Nephron (organoid): ENCODE measurements at regions not wholly inside any gene's neighbourhood (a gene's known extent, or its start where the extent isn't known, plus 50 kb on each side); places are given as distances from the start of the nearest gene placed in this dataset.
"Not testable (repeated sequence)": the region's sequence is repeated elsewhere in the genome, so short reads cannot be mapped to it uniquely, and the experiment has no call there.

ENCODE experiments used
- H3K27ac Mint-ChIP-seq, 3 experiments: 2 replicates each; pipeline ENCODE4 v1.8.0; 2020; ENCODE audit warnings: mixed read lengths in 3 of 3, mild to moderate bottlenecking in 2 of 3, moderate library complexity in 1 of 3
- H3K27me3 Mint-ChIP-seq: 2 replicates; pipeline ENCODE4 v1.8.0; 2021; ENCODE audit warnings: low read depth, mild to moderate bottlenecking, moderate library complexity, mixed read lengths
- H3K36me3 Mint-ChIP-seq: 2 replicates; pipeline ENCODE4 v1.8.0; 2020; ENCODE audit warnings: low read depth, mixed read lengths
- H3K4me1 Mint-ChIP-seq: 2 replicates; pipeline ENCODE4 v1.8.0; 2020; ENCODE audit warnings: mixed read lengths
- H3K4me3 Mint-ChIP-seq, 3 experiments: 2 replicates each; pipeline ENCODE4 v1.8.0; 2020; ENCODE audit warnings: mild to moderate bottlenecking in 3 of 3, mixed read lengths in 3 of 3, moderate library complexity in 2 of 3
- H3K9me3 Mint-ChIP-seq: 2 replicates; pipeline ENCODE4 v1.8.0; 2020; ENCODE audit warnings: mixed read lengths
- TF ChIP-seq, protein P1 (sequence below), 3 experiments: fragments of 200-600 bp; sonication (generic); IDR thresholded peaks; one replicate each; pipeline ENCODE4 v1.5.0; 2021; ENCODE audit warnings: antibody characterized with exemption in 3 of 3; ENCODE audit not compliant: unreplicated experiment in 3 of 3

DNA sequence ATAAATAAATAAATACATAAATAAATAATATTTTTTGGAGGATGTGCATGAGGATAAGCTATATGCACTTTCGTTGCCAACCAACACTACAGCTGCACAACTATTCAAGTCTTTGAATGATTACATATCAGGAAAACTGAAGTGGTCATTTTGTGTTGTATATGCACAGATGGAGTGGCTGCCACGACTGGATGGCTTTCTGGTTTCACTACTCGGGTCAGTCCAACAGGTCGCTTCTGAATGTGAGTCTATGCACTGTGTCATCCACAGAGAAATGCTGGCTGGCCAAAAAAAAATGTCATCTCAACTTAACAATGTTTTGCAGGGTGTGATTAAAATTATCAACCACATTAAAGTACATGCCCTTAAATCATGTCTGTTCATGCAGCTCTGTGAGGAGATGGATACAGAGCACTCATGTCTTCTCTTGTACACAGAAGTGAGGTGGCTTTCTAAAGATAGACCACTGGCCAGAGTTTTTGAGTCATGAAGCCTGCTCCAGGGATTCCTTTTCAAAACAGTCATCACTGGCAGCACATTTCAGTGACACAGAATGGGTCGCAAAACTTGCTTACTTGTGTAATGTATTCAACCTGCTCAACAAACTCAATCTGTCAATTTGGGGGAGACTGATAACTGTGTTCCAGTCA is 589.8 kb upstream of the CYLC2 start:
- Mint-ChIP-seq H3K4me1 (no peaks in the 10 kb centered on the region), H3K4me3 (no peak overlapping the region)
- TF ChIP-seq, protein P1, sequence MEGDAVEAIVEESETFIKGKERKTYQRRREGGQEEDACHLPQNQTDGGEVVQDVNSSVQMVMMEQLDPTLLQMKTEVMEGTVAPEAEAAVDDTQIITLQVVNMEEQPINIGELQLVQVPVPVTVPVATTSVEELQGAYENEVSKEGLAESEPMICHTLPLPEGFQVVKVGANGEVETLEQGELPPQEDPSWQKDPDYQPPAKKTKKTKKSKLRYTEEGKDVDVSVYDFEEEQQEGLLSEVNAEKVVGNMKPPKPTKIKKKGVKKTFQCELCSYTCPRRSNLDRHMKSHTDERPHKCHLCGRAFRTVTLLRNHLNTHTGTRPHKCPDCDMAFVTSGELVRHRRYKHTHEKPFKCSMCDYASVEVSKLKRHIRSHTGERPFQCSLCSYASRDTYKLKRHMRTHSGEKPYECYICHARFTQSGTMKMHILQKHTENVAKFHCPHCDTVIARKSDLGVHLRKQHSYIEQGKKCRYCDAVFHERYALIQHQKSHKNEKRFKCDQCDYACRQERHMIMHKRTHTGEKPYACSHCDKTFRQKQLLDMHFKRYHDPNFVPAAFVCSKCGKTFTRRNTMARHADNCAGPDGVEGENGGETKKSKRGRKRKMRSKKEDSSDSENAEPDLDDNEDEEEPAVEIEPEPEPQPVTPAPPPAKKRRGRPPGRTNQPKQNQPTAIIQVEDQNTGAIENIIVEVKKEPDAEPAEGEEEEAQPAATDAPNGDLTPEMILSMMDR (IDR thresholded peaks at IDR 0.05; ENCODE audit: unreplicated experiment in 3 of 3), result no peak

DNA sequence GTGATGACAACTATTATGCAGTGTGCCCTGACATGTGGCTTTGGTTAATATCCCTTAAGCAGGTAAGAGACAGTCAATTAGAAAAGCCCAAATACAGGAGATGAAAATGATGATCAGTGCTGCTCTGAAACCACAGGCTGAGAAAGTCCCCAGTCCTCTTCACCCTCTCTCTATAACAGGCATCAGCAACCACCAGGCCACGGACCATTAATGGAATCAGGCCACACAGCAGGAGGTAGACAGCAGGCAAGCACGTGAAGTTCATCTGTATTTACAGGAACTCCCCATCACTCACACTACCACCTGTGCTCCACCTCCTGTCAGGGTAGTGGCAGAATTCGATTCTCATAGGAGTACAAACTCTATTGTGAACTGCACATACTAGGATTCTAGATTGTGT is 591.6 kb upstream of the CYLC2 start:
- no peaks in the 10 kb centered on the region for H3K4me1 Mint-ChIP-seq
- no peak overlapping the region for H3K4me3 Mint-ChIP-seq
- H3K36me3 Mint-ChIP-seq, result no peaks in the 10 kb centered on the region
- no peaks in the 10 kb centered on the region for H3K27me3 Mint-ChIP-seq
- no peak overlapping the region for H3K27ac Mint-ChIP-seq
- TF ChIP-seq, protein P1 (IDR thresholded peaks at IDR 0.05; ENCODE audit: unreplicated experiment in 3 of 3), result no peak
- peaks cover 10% of the 10 kb centered on the region for H3K9me3 Mint-ChIP-seq

More for the DNA sequence above, 589.8 kb upstream of the CYLC2 start:
- Mint-ChIP-seq H3K36me3 (no peaks in the 10 kb centered on the region), H3K9me3 (peaks cover 10% of the 10 kb centered on the region), H3K27ac (no peak overlapping the region), H3K27me3 (no peaks in the 10 kb centered on the region)

DNA sequence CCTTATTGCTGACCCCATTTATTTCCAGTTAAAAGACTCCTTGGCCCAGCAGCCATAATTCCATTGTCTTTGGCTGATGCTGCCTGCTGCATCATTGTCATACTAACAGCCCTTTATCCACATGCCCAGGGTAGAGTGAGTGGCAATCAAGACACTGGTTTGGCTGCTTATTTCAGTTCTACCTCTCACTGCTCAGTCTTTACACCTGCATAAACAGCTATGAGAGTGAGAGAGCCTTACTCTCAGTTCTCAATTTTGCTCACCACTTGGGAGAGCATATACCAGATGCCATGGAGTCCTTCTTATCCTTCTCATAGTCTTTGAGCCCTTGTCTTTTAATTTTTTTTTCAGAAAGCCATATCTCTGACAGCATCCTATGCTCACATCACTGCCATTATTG is 596.9 kb upstream of the CYLC2 start:
- Mint-ChIP-seq H3K27ac (no peak overlapping the region), H3K4me1 (no peaks in the 10 kb centered on the region), H3K36me3 (no peaks in the 10 kb centered on the region), H3K4me3 (no peak overlapping the region), H3K27me3 (no peaks in the 10 kb centered on the region), H3K9me3 (peaks cover under 1% of the 10 kb centered on the region)
- TF ChIP-seq, protein P1 (IDR thresholded peaks at IDR 0.05; ENCODE audit: unreplicated experiment in 3 of 3), result no peak

DNA sequence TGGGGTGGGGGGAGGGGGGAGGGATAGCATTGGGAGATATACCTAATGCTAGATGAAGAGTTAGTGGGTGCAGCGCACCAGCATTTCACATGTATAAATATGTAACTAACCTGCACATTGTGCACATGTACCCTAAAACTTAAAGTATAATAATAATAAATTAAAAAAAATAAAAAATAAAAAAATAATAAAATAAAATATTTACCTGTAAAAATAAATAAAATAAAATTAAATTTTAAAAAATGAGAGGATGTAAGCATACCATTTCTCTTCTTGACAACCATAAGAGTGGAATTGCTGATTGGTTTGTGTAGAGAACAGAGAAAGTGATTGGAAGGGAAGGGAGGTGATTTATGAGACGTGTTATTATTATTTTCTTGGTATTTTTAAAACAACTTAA is 609.5 kb upstream of the CYLC2 start:
- H3K36me3 Mint-ChIP-seq, H3K4me1 Mint-ChIP-seq, H3K4me3 Mint-ChIP-seq: not testable (repeated sequence)

DNA sequence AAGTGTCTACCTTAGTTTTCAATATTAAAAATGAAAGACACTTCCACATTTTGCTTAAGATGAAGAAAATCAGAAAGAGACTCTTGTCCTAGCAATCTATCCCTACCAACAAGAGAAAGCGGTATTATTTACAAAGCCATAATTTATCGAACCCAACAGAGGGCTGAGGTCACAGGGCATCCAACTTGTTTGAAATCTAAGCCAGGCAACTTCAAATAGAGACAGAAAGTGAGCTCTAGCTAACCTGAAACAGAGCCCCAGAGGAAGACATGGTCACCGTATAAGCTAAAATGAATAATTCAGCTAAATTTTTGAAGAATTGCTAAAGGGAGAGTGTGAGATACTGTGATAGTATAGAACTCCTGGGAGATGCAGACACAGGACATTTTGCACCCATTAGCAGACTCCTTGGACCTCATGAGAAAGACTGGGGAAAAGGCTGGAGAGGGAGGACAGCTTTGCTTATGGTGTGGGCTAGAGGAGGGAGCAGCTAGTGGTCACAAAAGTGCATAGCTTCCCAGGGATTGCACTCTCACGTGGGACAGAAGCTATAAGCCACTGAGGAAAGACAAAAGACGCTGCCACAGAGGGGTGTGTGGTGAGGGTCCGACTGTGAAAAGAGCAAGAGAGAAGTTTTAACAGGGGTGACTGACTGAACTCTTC is 624.2 kb upstream of the GRIN3A start:
- no peak overlapping the region for H3K27ac Mint-ChIP-seq
- no peaks in the 10 kb centered on the region for H3K4me1 Mint-ChIP-seq
- H3K9me3 Mint-ChIP-seq, result no peaks in the 10 kb centered on the region
- no peaks in the 10 kb centered on the region for H3K27me3 Mint-ChIP-seq
- TF ChIP-seq, protein P1 (IDR thresholded peaks at IDR 0.05; ENCODE audit: unreplicated experiment in 3 of 3), result no peak
- H3K4me3 Mint-ChIP-seq, result no peak overlapping the region
- H3K36me3 Mint-ChIP-seq, result no peaks in the 10 kb centered on the region

More for the DNA sequence above, 609.5 kb upstream of the CYLC2 start:
- not testable (repeated sequence) for H3K27me3 Mint-ChIP-seq, H3K27ac Mint-ChIP-seq, H3K9me3 Mint-ChIP-seq

DNA sequence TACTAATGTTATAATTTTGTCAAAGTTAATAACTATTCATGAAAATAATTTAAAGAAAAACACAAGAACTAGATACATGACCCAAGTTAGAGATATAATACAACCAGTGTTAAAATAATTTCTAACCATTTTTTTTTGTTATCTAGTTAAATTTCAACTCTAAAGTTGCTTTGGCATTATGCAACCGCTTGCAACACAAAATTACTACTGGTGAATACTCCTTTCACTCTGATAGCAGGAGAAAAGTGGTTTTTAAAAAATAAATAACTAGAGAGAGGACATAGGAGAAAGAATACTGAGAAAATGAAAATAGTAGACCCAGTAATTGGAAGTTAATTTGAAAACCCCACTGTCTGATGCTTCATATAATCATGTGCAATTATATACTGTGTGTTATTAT is 622.4 kb upstream of the GRIN3A start:
- TF ChIP-seq, protein P1 (IDR thresholded peaks at IDR 0.05; ENCODE audit: unreplicated experiment in 3 of 3), result no peak
- Mint-ChIP-seq H3K27me3 (no peaks in the 10 kb centered on the region), H3K36me3 (no peaks in the 10 kb centered on the region), H3K9me3 (peaks cover 6% of the 10 kb centered on the region), H3K4me3 (no peak overlapping the region), H3K27ac (no peak overlapping the region), H3K4me1 (no peaks in the 10 kb centered on the region)
